ENCODE measurements at regions not wholly inside any gene's neighbourhood (a gene's known extent, or its start where the extent isn't known, plus 50 kb on each side); places are given as distances from the start of the nearest gene placed in this dataset.

DNA sequence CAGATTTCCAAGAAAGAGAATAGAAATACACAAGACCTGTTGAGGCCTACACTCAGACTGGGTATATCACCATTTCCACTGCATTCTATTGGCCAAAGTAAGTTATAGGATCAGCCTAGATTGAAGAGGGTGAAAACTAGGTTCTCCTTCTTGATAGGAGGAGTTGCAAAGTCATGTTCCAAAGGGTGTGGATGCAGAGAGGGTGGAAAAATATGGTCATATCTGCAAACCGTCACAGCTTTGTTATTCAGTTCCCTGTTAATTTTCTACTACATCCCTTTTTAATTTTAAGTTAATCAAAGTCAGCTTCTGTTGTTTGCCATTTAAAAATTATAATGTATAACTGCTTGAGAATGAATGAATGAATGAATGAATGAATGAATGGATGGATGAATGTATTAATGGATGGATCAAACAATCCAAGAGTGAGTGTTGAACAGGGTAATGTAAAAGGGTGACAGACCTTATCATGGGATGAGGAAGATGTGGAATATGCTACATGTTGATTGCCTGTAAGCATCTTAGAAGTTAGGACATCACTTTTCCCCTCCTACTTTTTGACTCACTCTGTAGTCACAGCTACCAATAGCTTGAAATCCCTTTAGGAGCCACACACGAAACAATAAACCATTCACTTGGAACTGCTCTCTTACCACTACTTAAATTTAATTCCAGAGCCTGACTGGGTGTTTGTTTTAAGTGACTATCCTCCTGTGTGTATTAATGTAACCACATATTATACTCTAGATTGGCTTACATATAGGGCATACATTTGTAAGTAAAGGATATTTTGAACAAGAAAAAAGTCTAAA is 121.5 kb downstream of the CCDC34 start:
- WGBS, 5 donors = 30 to 79% (median 63%) methylated on average over 2 of the region's 2 CpGs
- TF ChIP-seq POLR2A (IDR thresholded peaks at IDR 0.05) = no peak
- TF ChIP-seq, protein P1, sequence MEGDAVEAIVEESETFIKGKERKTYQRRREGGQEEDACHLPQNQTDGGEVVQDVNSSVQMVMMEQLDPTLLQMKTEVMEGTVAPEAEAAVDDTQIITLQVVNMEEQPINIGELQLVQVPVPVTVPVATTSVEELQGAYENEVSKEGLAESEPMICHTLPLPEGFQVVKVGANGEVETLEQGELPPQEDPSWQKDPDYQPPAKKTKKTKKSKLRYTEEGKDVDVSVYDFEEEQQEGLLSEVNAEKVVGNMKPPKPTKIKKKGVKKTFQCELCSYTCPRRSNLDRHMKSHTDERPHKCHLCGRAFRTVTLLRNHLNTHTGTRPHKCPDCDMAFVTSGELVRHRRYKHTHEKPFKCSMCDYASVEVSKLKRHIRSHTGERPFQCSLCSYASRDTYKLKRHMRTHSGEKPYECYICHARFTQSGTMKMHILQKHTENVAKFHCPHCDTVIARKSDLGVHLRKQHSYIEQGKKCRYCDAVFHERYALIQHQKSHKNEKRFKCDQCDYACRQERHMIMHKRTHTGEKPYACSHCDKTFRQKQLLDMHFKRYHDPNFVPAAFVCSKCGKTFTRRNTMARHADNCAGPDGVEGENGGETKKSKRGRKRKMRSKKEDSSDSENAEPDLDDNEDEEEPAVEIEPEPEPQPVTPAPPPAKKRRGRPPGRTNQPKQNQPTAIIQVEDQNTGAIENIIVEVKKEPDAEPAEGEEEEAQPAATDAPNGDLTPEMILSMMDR (IDR thresholded peaks at IDR 0.05 in 8 of 11, conservative IDR thresholded peaks at IDR 0.05 in 3 of 11) = no peak
- no peak for TF ChIP-seq POLR2AphosphoS5 (IDR thresholded peaks at IDR 0.05)

DNA sequence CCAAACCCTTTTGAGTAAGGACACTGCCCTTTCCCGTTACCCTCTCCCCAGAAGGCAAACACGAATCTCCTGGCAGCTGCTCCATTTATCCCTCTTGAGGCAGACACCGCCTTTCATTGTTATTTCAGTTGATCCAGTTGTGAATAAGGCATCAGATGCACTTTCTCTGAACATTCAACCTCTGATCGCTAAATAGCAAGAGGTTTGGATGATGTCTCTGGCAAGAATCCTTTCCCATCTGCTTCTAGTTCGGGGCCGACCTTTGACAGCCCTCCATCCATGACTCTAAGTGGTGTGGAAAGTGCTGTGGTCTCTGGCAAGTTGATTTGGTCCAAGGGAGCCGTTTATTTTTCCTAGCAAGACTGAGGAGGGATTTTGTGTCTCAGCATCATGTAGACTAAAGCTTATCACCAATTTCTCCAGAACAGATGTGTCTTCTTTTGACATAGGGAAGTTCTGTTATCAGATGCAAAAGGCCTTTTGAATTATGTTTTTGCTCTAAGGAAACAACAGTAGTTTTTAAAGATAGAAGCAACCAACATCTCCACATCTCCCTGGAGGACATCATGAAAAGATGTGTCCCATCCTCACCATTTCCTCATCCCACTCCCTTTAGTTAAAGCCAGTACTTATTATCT is 123.6 kb downstream of the CCDC34 start:
- H3K9me3 ChIP-seq = no peaks in the 10 kb centered on the region
- WGBS, 5 donors = 55 to 77% (median 68%) methylated on average over 7 of the region's 7 CpGs
- H3K27ac ChIP-seq = no peak overlapping the region
- no peaks in the 10 kb centered on the region for H3K36me3 ChIP-seq
- DNase-seq = no peak
- no peak overlapping the region for H3K4me3 ChIP-seq
- TF ChIP-seq POLR2AphosphoS5 (IDR thresholded peaks at IDR 0.05) = no peak
- TF ChIP-seq POLR2A (IDR thresholded peaks at IDR 0.05) = no peak
- TF ChIP-seq, protein P1 (IDR thresholded peaks at IDR 0.05 in 8 of 11, conservative IDR thresholded peaks at IDR 0.05 in 3 of 11) = no peak
- peaks cover 0 to 5% (median 0%) of the 10 kb centered on the region in 7 donors for H3K27me3 ChIP-seq (replicated peaks in 1 of 7)
- intact Hi-C loops (cut with DNase I; ENCODE audit: low total_unique reads) = no loop called here
- H3K4me1 ChIP-seq = peaks cover 0 to 2% (median 0%) of the 10 kb centered on the region in 6 donors

More for the DNA sequence above, 121.5 kb downstream of the CCDC34 start:
- Histone ChIP-seq H3K27me3 (replicated peaks in 1 of 7) (peaks cover 0 to 5% (median 0%) of the 10 kb centered on the region in 7 donors), H3K4me1 (peaks cover 0 to under 1% (median 0%) of the 10 kb centered on the region in 6 donors), H3K9me3 (no peaks in the 10 kb centered on the region), H3K36me3 (no peaks in the 10 kb centered on the region), H3K4me3 (no peak overlapping the region), H3K27ac (no peak overlapping the region)
- intact Hi-C loops (cut with DNase I; ENCODE audit: low total_unique reads) = no loop called here
- DNase-seq = no peak

DNA sequence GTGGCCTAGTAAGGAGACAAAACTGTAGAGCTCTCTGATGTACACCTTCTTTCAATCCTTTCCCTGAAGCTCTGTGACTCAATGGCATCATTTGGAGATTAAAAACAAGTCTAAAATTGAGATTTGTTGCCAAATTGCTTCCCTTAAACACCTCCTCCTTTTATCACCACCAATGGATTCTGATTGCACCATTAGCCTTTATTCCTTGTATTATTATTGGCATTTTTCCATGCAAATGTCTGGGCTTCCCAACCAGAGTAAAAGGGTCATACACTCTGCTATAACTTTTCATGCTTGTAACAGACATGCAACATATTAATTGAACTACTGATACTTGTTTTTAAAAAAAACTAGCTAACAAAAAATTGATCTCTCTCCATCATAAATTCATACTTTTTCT is 124.2 kb downstream of the CCDC34 start:
- DNase-seq = no peak
- intact Hi-C loops (cut with DNase I; ENCODE audit: low total_unique reads) = no loop called here

More for the DNA sequence above, 124.2 kb downstream of the CCDC34 start:
- TF ChIP-seq, protein P1 (IDR thresholded peaks at IDR 0.05 in 8 of 11, conservative IDR thresholded peaks at IDR 0.05 in 3 of 11) = no peak
- TF ChIP-seq POLR2AphosphoS5 (IDR thresholded peaks at IDR 0.05) (no peak), POLR2A (IDR thresholded peaks at IDR 0.05) (no peak)
- Histone ChIP-seq H3K4me3 (no peak overlapping the region), H3K27me3 (replicated peaks in 1 of 7) (no peaks in the 10 kb centered on the region), H3K4me1 (peaks cover 0 to 4% (median 0%) of the 10 kb centered on the region in 6 donors), H3K27ac (no peak overlapping the region), H3K9me3 (no peaks in the 10 kb centered on the region), H3K36me3 (no peaks in the 10 kb centered on the region)
